ENCODE measurements at regions not wholly inside any gene's neighbourhood (a gene's known extent, or its start where the extent isn't known, plus 50 kb on each side); places are given as distances from the start of the nearest gene placed in this dataset.
A peak's percentile ranks its signal among the peaks of the same experiment; 100 is the strongest.

DNA sequence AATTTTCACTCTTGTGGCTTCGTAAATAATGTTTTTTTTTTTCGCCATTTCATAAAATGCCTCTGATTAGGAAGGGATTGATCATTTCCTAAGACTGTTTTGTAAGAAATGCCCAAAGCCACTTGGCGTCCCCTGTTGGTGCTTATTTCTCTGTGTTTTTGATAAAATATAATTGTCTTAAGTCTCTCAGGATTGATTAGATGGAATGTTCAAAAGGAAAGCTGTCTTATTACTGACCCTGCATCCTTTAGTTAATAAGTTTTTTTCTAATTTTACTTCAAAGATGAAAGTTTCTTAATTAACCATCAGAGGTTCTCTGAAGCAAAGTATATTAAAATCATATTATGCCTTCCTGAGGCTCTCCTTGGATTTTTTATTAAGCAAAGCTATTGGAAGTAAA lies 624.3 kb upstream of the TENM4 start:
- no peak for DNase-seq

- DNase-seq: no peak
These were observed 620.2 kb upstream of the TENM4 start for GRCh38 chr11:80061056-80061455.

DNA sequence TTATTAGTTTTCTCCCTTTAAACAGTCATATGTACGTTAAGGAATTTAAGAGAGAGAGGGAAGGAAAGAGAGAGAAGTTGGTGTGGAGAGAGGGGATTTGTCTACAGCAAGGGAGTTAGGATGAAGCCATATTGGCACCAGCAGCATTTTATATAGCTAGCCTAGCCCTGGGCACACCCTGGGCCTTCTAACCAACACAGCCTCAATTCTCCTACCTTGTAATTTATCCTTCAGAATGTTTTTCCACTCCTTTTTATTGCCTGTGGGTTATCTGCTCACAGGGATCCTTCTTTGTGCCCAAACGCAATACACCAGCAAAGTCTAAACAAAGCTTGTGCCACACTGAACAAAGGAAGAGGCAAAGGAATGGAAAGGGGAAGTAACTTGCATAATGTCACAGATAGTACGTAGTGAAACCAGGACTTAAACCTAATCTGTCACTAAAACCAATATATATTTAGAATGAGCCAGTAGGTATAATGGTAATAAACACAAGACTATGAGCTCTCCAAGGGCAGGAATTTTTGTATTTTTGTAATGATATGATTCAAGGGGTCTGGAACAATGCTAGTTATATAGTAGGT lies 613.8 kb upstream of the TENM4 start:
- DNase-seq: no peak

DNA sequence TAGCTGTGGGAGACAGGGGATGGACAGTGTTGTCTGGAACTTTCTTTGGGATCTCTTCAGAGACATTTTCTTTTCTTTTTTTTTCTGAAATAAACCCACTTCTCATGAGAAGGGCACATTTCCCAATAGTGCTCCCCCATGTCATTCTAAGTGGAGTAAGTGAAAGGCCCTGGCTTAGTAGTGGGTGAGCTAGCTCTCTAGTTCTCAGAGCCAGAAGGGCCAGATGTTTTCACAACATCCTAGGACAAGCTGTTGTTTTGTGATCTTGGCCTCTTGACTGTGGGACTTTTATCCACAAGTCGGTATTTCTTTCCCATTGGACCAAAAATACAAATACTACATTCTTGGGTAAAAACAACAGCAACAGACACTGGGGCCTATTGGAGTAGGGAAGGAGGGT lies 607.7 kb upstream of the TENM4 start:
- DNase-seq: no peak

- DNase-seq: no peak
These were observed 600.5 kb upstream of the TENM4 start for GRCh38 chr11:80041136-80042000.

DNA sequence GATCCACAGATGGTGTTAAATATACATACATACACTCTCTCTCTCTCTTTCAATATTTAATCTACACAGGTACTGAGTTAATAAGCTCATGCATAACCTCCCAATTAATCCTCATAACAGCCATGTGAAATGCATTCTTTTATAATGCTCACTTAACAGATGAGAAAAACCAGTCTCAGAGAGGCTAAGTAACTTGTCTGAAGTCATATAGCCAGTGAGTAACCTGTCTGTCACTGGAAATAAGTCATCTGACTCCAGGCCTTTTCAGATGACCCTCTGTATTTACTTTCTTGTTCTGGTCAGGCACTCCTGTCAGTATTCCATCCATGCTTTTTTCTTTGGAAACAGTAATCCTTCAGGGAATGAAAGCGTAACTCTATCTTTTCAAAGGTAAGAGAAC lies 594.0 kb upstream of the TENM4 start:
- DNase-seq: no peak

GRCh38 chr11:80031014-80031600 lies 590.3 kb upstream of the TENM4 start:
- no peak for DNase-seq

DNA sequence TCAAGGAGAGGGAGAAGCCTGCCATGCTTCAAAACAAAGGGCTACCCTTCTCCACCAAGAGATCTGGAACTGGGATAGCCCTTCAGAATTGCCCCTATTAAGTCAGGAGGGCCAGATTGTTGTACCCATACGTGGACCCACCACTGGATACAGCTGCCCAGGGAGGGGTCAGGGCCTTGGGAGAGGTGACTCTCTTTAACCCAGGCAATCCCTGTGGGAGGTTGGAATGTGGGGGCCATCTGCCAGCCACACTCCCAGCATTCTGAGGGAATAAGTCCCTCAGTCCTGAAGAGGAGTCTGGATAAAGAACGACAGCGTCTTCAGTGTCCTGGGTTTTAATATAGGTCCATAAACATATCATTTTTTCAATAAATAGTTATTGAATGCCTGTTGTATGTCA lies 588.2 kb upstream of the TENM4 start:
- DNase-seq: no peak

DNA sequence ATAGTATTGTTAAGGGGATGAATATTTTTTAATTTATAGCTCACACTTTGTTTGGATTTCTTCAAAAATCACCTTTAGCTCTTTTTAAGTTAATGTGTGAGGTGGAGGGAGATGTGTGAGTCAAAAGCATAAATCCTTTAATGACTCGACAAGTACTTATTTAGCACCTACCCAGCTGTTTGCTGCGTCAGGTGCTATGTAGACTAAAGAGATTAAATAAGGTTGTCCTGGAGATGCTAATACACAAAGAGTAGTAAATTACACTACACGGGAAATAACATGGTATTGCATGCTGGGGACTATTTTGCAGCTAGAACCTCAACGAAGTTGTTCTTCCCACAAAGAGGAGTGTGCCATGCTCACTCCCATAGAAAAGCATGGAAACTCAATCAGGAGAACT lies 583.3 kb upstream of the TENM4 start:
- peak; percentile 52 for DNase-seq

- no peak for DNase-seq
These were observed 582.6 kb upstream of the TENM4 start for GRCh38 chr11:80023386-80023785.

DNA sequence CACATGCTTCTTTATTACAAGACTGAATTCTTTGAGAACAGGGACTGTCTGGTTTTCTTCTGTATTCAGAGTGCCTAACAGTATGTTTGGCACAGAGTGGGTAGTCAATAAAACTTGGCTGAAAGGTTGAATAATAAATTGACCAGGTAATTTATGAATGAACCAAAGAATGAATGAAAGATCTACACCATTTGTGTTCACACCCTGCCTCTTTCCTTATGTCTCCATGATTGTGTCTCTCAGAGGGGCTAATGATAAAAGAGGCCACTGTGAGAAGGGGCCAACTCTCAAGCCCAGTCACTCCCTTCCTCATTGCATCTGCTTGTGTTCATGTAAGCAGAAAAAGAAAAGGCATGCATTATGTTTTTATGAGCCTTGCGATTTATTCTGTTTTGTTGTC lies 569.7 kb upstream of the TENM4 start:
- DNase-seq: no peak

DNA sequence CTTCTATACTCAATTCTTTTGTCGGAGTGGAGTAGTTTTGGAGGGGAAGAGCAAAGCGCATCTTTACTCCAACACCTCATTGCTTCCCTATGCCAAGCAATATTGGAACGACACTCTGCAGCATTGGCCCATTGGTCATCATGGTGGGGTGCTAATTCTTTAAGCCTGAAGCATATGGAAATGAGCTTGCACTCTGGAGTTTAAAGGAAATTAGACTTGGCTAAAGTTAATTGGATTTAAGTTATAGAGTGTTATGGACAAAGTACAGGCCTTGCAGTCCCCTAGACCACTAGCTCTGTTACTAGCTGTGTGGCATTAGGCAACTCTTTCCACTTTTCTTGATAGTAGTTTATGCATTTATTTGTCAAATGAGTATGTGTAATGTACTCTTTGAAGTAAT lies 568.3 kb upstream of the TENM4 start:
- DNase-seq: no peak

DNA sequence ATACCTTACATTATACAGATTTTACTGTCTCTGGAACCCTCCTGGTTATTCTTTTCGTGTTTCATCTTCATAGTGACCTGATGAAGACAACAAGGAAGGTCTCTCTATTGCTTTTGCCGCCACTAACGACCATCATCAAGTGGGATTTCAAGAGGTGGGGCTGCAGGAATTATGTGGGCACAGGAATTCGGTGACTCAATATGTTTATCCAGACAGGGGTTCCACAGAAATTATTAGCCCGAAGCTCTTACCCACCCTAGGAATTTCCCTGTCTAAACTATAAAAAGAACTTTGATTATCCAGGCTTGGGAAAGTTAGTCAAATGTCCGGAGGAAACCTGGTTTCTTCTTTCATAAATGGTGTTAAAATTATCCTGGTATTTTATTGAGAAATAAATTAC lies 566.8 kb upstream of the TENM4 start:
- DNase-seq: no peak

- DNase-seq: no peak
These were observed 549.3 kb upstream of the TENM4 start for GRCh38 chr11:79990141-79990540.

DNA sequence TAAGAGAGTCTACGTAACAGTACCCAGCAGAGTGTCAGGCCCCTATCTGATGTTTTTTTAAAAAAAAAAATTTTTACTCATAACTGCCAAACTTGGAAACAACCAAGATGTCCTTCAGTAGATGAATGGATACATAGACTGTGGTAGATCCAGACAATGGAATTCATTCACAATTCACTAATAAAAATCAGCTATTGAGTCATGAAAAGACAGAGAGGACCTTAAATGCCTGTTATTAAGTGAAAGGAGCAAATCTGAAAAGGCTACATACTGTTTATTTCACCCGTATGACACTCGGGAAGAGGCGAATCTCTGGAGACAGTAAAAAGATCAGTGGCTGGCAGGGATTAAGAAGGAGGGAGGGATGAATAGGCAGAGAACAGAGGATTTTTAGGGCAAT lies 541.4 kb upstream of the TENM4 start:
- DNase-seq: no peak

DNA sequence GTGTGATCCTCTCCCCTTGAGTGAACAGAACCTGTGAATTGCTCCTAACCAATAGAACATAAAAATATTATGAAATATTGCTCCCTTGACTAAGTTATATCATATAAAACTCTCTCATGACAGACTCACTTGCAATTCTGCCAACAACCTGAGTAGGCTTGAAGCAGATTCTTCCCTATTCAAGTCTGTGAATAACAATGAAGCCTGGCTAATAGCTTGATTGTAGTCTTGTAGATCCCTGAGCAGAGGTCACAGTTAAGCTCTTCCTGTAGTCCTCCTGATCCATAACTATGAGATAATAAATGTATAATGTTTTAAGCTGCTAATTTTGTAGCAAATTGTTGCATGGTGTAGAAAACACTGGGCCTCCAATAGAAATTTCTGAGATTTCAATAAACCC lies 540.1 kb upstream of the TENM4 start:
- DNase-seq: no peak

- DNase-seq: no peak
These were observed 533.1 kb upstream of the TENM4 start for GRCh38 chr11:79973721-79974617.

DNA sequence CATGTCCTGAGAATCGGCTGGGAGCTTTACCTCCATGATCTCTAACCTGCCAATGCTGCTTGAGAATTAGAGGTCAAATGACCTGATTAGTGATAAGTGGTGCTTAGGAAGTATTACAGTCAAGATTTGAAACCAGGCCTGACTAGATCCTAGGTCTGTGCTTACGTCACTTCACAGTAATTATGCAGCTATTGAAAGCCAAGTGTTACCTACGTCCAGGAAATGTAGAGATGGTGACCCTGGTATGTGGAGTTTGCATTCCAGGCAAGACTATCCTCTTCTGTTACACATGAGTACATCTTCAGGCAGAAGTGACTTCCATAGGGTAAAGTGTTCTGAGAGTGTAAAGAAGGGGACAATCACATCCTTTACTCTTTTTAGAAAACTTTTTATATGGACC lies 530.4 kb upstream of the TENM4 start:
- DNase-seq: no peak

DNA sequence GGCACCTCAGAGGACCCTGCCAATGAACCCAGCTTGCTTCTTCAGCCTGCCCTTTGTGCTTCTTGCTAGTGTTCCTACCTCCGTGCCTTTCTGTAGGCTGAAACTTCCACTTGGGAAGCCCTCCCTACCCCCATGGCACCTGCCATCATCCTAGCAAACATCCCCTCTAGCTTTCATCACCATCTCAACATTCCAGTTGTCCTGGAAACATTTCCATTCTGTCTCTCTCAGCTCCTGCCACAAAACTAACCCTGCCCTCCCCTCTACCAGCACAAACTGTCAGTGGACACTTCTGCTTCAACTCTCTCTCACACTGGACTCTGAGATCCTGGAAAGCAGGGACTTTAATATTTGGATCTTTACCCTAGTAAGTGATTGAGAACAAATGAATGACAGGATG lies 525.8 kb upstream of the TENM4 start:
- DNase-seq: no peak

DNA sequence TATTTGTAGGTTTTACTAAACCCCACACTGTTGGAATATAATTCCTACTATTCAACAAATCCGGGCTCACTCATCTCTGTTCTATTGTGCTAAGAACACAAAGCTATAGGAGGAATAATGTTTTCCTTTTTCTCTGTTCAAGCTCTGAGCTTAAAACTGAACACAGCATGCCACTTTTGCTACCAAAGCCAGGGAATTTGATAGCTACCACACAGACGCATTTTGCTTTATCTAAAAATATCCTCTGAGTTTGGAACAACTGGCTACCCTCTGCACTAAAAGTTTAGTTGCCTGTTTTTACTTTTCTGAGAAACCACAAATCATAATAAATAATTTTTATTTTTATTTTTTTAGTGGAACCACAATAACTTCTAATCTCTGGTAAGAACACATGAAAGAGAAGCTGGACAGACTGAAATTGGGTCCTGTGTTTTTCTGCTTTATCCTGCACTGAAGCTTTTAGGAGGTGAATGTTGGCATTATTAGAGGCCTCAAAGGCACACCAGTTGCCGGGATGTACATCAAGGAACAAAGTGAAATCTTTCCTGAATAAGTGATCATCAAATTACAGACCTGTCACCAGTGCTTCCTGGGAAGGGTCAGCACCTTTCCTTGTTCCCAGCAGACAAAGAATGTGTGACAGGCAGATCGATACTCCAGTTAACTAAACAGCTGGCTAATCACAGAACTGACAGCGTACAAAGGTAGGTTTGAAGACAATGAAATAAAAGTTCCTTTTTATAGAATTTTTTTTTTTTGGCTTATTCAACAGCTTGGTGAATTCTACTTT lies 523.2 kb upstream of the TENM4 start:
- no peak for DNase-seq

- DNase-seq: no peak
These were observed 519.6 kb upstream of the TENM4 start for GRCh38 chr11:79960461-79960860.

DNA sequence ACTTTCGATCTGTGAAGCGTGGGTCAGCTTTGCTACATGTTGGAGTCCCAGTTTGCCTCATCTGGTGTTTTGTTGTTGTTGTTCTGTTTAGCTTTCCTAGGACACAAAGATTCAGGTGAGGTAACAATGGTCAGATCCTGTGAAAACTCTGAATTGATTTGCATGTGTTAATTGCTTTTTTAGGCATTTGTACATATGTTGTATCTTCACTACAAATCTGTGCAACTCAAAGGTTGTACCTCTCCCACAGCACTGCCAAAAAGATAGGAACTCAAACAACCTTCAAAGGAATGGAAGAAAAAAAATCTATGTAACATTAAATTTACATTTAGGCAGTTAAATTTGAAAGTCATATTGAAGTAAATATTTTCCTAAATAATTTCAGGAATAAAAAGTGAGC lies 518.5 kb upstream of the TENM4 start:
- no peak for DNase-seq

DNA sequence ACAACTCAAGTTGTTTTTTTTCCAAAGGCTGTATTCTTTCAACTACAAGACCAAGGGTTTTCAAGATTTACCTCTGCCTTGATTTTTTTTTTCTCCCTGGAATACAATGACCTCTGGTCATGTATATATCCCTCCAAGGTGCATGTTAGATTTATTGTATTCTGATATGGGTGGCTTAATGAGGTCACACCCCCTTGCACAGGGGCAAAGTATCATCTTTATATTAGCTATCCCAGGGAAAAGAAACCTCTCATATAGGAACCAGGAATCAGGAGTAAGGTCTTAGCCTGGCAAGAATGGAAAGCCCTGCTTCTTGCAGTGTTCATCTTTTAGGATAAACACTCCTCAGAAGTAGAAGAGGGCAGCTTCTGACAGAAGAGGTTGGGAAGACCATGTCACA lies 516.9 kb upstream of the TENM4 start:
- DNase-seq: no peak

Data from NCI-H1417 treated with DMSO at 0.1 percent for 48 hours (cell line).